CD14-positive monocyte (primary cell): ENCODE measurements at regions not wholly inside any gene's neighbourhood (a gene's known extent, or its start where the extent isn't known, plus 50 kb on each side); places are given as distances from the start of the nearest gene placed in this dataset.

Experiments
- DNase-seq, 3 donors: peaks; one replicate each; pipeline ENCODE4 v3.0.0-alpha.2; 2011 to 2022
- H2AFZ ChIP-seq: 2 replicates; pipeline ENCODE4 v1.6.0; 2012; ENCODE audit warnings: mild to moderate bottlenecking, low read depth, low read length, inconsistent platforms; ENCODE audit not compliant: insufficient read depth, poor library complexity, severe bottlenecking
- H3K27ac ChIP-seq, 2 donors: 1 replicate in 1 of 2; 2 replicates in 1 of 2; pipeline ENCODE4 v1.5.1; 2012 to 2013; ENCODE audit warnings: low read length in 2 of 2, control low read depth in 1 of 2, inconsistent platforms in 1 of 2, low read depth in 1 of 2, mild to moderate bottlenecking in 1 of 2
- H3K27me3 ChIP-seq, 2 donors: one replicate each; pipeline versions ENCODE4 v1.6.0 to v1.6.1; 2011 to 2013; ENCODE audit warnings: low read length in 2 of 2; ENCODE audit not compliant: control insufficient read depth in 2 of 2, insufficient read depth in 2 of 2
- H3K36me3 ChIP-seq, 2 donors: replicated peaks in 1 of 2; 1 replicate in 1 of 2; 2 replicates in 1 of 2; pipeline versions ENCODE4 v1.5.1 to v1.6.1; 2012 to 2013; ENCODE audit warnings: low read length in 2 of 2, control low read depth in 1 of 2, inconsistent platforms in 1 of 2, mild to moderate bottlenecking in 1 of 2; ENCODE audit not compliant: insufficient read depth in 2 of 2, control insufficient read depth in 1 of 2
- H3K4me1 ChIP-seq, 2 donors: 1 replicate in 1 of 2; 2 replicates in 1 of 2; pipeline versions ENCODE4 v1.5.1 to v1.6.1; 2012 to 2013; ENCODE audit warnings: low read length in 2 of 2, control low read depth in 1 of 2, inconsistent platforms in 1 of 2, mild to moderate bottlenecking in 1 of 2, moderate library complexity in 1 of 2; ENCODE audit not compliant: insufficient read depth in 2 of 2, control insufficient read depth in 1 of 2
- H3K4me2 ChIP-seq: replicated peaks from 2 replicates; pipeline ENCODE3; 2012; ENCODE audit warnings: low read length, moderate library complexity, mild to moderate bottlenecking; ENCODE audit not compliant: poor library complexity, severe bottlenecking; ENCODE audit errors: extremely low read depth
- H3K4me3 ChIP-seq, 3 experiments: fragments of 200-600 bp in 1 of 3; sonication (generic) in 1 of 3; replicated peaks in 1 of 3; 1 replicate in 2 of 3; 2 replicates in 1 of 3; pipeline ENCODE4 v1.5.1; 2011 to 2013; ENCODE audit warnings: low read length in 3 of 3, mild to moderate bottlenecking in 3 of 3, control low read depth in 2 of 3, low read depth in 2 of 3, inconsistent platforms in 1 of 3, moderate library complexity in 1 of 3
- H3K79me2 ChIP-seq: 2 replicates; pipeline ENCODE4 v1.6.0; 2012; ENCODE audit warnings: mild to moderate bottlenecking, control low read depth, inconsistent platforms, low read length, moderate library complexity; ENCODE audit not compliant: insufficient read depth
- H3K9ac ChIP-seq: 2 replicates; pipeline ENCODE4 v1.6.0; 2017; ENCODE audit warnings: low read length, mild to moderate bottlenecking; ENCODE audit not compliant: insufficient read depth, poor library complexity, severe bottlenecking
- H3K9me3 ChIP-seq, 2 donors: replicated peaks in 1 of 2; 1 replicate in 1 of 2; 2 replicates in 1 of 2; pipeline versions ENCODE4 v1.5.1 to v1.6.1; 2012 to 2013; ENCODE audit warnings: low read length in 2 of 2, control low read depth in 1 of 2; ENCODE audit not compliant: control insufficient read depth in 1 of 2, insufficient read depth in 1 of 2
- H4K20me1 ChIP-seq: 2 replicates; pipeline ENCODE4 v1.6.0; 2012; ENCODE audit warnings: mild to moderate bottlenecking, low read length, control low read depth, moderate library complexity; ENCODE audit not compliant: insufficient read depth
- H3K27ac Mint-ChIP-seq, 7 donors: one replicate each; pipeline ENCODE4 v1.8.0; 2020; ENCODE audit warnings: mild to moderate bottlenecking in 7 of 7, mixed read lengths in 7 of 7, moderate library complexity in 6 of 7, inconsistent platforms in 2 of 7
- H3K27me3 Mint-ChIP-seq, 3 donors: one replicate each; pipeline ENCODE4 v1.8.0; 2021 to 2022; ENCODE audit warnings: low read depth in 3 of 3, mild to moderate bottlenecking in 3 of 3, mixed read lengths in 3 of 3, moderate library complexity in 3 of 3, inconsistent platforms in 1 of 3
- H3K36me3 Mint-ChIP-seq, 2 donors: one replicate each; pipeline ENCODE4 v1.8.0; 2020; ENCODE audit warnings: mixed read lengths in 2 of 2, inconsistent platforms in 1 of 2, mild to moderate bottlenecking in 1 of 2
- H3K4me1 Mint-ChIP-seq: one replicate; pipeline ENCODE4 v1.8.0; 2020; ENCODE audit warnings: mild to moderate bottlenecking, mixed read lengths
- H3K4me3 Mint-ChIP-seq, 2 donors: one replicate each; pipeline ENCODE4 v1.8.0; 2020; ENCODE audit warnings: mild to moderate bottlenecking in 2 of 2, mixed read lengths in 2 of 2, moderate library complexity in 1 of 2
- H3K9me3 Mint-ChIP-seq, 7 donors: one replicate each; pipeline ENCODE4 v1.8.0; 2020 to 2022; ENCODE audit warnings: mixed read lengths in 7 of 7, mild to moderate bottlenecking in 6 of 7, moderate library complexity in 6 of 7, inconsistent platforms in 2 of 7
- CTCF ChIP-seq: fragments of 200-600 bp; IDR thresholded peaks from one replicate; pipeline ENCODE4 v1.8.0; 2022; ENCODE audit warnings: antibody characterized with exemption, mild to moderate bottlenecking
- WGBS: methylation state at CpG from one replicate; pipeline ENCODE4 v1.1.5; 2013; ENCODE audit warnings: missing lambda C conversion rate; ENCODE audit not compliant: insufficient coverage; 5-methylcytosine and 5-hydroxymethylcytosine counted together
- intact Hi-C, 2 donors: fragments of 100-400 bp; cut with micrococcal nuclease; formaldehyde crosslinking; loops; one replicate each; pipeline versions ENCODE4 v1.15.0 to v1.15.1; 2023

DNA sequence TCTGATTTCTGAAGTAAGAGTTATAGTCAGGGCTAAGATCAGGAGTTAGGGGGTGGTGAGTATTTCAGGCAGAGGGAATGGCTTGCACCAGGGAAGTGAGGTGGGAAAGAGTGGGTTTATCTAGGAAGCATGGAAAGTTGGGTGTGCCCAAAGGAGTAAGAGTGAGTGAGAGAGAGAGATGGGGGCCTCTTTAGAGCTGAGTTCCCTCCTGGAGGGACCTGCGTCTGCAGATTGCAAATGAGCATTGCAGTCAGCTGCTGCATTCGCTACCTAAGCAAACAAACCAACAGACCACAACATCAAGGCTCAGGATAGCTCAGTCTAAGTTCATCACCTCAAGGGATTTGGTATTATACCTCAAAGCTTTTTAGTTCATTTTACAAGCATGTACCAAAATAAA, 405.8 kb downstream of the FGF9 start:
- H3K36me3 Mint-ChIP-seq, result no peaks in the 10 kb centered on the region
- H3K4me3 Mint-ChIP-seq, result no peak overlapping the region
- Histone ChIP-seq H3K4me2 (no peak overlapping the region), H3K27me3 (no peaks in the 10 kb centered on the region), H3K4me1 (no peaks in the 10 kb centered on the region), H3K9ac (no peak overlapping the region), H4K20me1 (no peaks in the 10 kb centered on the region), H2AFZ (no peak overlapping the region), H3K9me3 (no peaks in the 10 kb centered on the region), H3K79me2 (no peaks in the 10 kb centered on the region), H3K36me3 (no peaks in the 10 kb centered on the region), H3K27ac (no peak overlapping the region), H3K4me3 (no peak overlapping the region)
- 80% methylated on average over 2 of the region's 2 CpGs for WGBS
- DNase-seq, result no peak
- peaks cover 2 to 11% (median 4%) of the 10 kb centered on the region in 7 donors for H3K9me3 Mint-ChIP-seq
- intact Hi-C loops, result no loop called here
- H3K27ac Mint-ChIP-seq, result no peak overlapping the region
- H3K27me3 Mint-ChIP-seq, result peaks cover 0 to 2% (median 0%) of the 10 kb centered on the region in 3 donors
- no peaks in the 10 kb centered on the region for H3K4me1 Mint-ChIP-seq
- TF ChIP-seq CTCF, result no peak

GRCh38 chr13:22077205-22077683, 406.4 kb downstream of the FGF9 start:
- H3K27ac ChIP-seq, result no peak overlapping the region
- no peaks in the 10 kb centered on the region for H4K20me1 ChIP-seq
- no peak for TF ChIP-seq CTCF
- no peaks in the 10 kb centered on the region for H3K36me3 ChIP-seq
- H3K4me3 ChIP-seq, result no peak overlapping the region
- Mint-ChIP-seq H3K4me1 (no peaks in the 10 kb centered on the region), H3K9me3 (peaks cover 0 to 11% (median 4%) of the 10 kb centered on the region in 7 donors), H3K36me3 (no peaks in the 10 kb centered on the region), H3K27me3 (peaks cover 0 to 2% (median 0%) of the 10 kb centered on the region in 3 donors), H3K4me3 (no peak overlapping the region), H3K27ac (no peak overlapping the region)
- no peak overlapping the region for H2AFZ ChIP-seq
- no peaks in the 10 kb centered on the region for H3K4me1 ChIP-seq
- WGBS, result 77% methylated on average over 2 of the region's 3 CpGs
- intact Hi-C loops, result no loop called here
- no peak overlapping the region for H3K4me2 ChIP-seq
- no peaks in the 10 kb centered on the region for H3K27me3 ChIP-seq
- H3K9ac ChIP-seq, result no peak overlapping the region
- no peaks in the 10 kb centered on the region for H3K79me2 ChIP-seq
- no peak for DNase-seq
- no peaks in the 10 kb centered on the region for H3K9me3 ChIP-seq
